HEK293 (cell line): ENCODE measurements at regions not wholly inside any gene's neighbourhood (a gene's known extent, or its start where the extent isn't known, plus 50 kb on each side); places are given as distances from the start of the nearest gene placed in this dataset.

ENCODE experiments used
- CTCF ChIA-PET: fragments of 350-600 bp; formaldehyde crosslinking; extraction: SDS; loops from one replicate; lab custom pipeline; 2021; ENCODE audit warnings: antibody characterized with exemption; lab: Yijun Ruan, JAX
- POLR2A ChIA-PET: fragments of 300-600 bp; formaldehyde crosslinking; extraction: SDS; loops from one replicate; lab custom pipeline; 2020; ENCODE audit warnings: antibody characterized with exemption, inconsistent platforms; lab: Yijun Ruan, JAX
- H3K27ac ChIP-seq: fragments of 200-500 bp; sonication (Bioruptor generic); 2 replicates; pipeline ENCODE4 v1.5.1; 2014; ENCODE audit warnings: low read depth, low read length, control low read depth, inconsistent platforms; ENCODE audit errors: extremely low read depth
- H3K36me3 ChIP-seq, 2 experiments: fragments of 200-500 bp in 1 of 2; sonication (Bioruptor generic) in 1 of 2; 1 replicate in 1 of 2; 2 replicates in 1 of 2; pipeline ENCODE4 v1.5.1; 2014 to 2017; ENCODE audit warnings: inconsistent platforms in 2 of 2, low read length in 2 of 2; ENCODE audit not compliant: control insufficient read depth in 2 of 2, insufficient read depth in 1 of 2
- H3K4me1 ChIP-seq: fragments of 200-500 bp; sonication (Bioruptor generic); 2 replicates; pipeline ENCODE4 v1.5.1; 2014; ENCODE audit warnings: mild to moderate bottlenecking, low read length, inconsistent platforms; ENCODE audit not compliant: control insufficient read depth, insufficient read depth
- H3K4me3 ChIP-seq: 2 replicates; pipeline ENCODE4 v1.5.1; 2011; ENCODE audit warnings: low read depth, mild to moderate bottlenecking, control low read depth, low read length, moderate library complexity
- H3K9me3 ChIP-seq: fragments of 200-500 bp; sonication (Bioruptor generic); 2 replicates; pipeline ENCODE4 v1.5.1; 2014; ENCODE audit warnings: low read depth, low read length, inconsistent platforms; ENCODE audit not compliant: control insufficient read depth, insufficient read depth
- ATF2 ChIP-seq: fragments of 450-650 bp; formaldehyde crosslinking; IDR thresholded peaks from 2 replicates; pipeline ENCODE4 v1.5.1; 2016; ENCODE audit warnings: missing biosample characterization, missing genetic modification characterization, low read depth
- GLI2 ChIP-seq: fragments of 450-650 bp; formaldehyde crosslinking; IDR thresholded peaks from 2 replicates; pipeline ENCODE4; 2017; ENCODE audit warnings: missing biosample characterization, missing genetic modification characterization, low read depth, borderline replicate concordance
- GLIS1 ChIP-seq: fragments of 450-650 bp; formaldehyde crosslinking; IDR thresholded peaks from 2 replicates; pipeline ENCODE4 v1.5.1; 2016; ENCODE audit warnings: missing biosample characterization, missing genetic modification characterization
- INSM2 ChIP-seq: fragments of 450-650 bp; formaldehyde crosslinking; IDR thresholded peaks from 2 replicates; pipeline ENCODE4 v1.5.1; 2016; ENCODE audit warnings: missing biosample characterization, missing genetic modification characterization
- PRDM4 ChIP-seq: fragments of 450-650 bp; formaldehyde crosslinking; IDR thresholded peaks from 2 replicates; pipeline ENCODE4 v1.5.1; 2017; ENCODE audit warnings: missing biosample characterization, missing genetic modification characterization
- SCRT2 ChIP-seq: fragments of 450-650 bp; formaldehyde crosslinking; IDR thresholded peaks from 2 replicates; pipeline ENCODE4 v1.5.1; 2016; ENCODE audit warnings: missing biosample characterization, missing genetic modification characterization
- ZBTB11 ChIP-seq: fragments of 450-650 bp; formaldehyde crosslinking; conservative IDR thresholded peaks from 2 replicates; pipeline ENCODE4 v1.5.1; 2016; ENCODE audit warnings: low read depth, missing biosample characterization, missing genetic modification characterization
- ZBTB48 ChIP-seq: fragments of 450-650 bp; formaldehyde crosslinking; IDR thresholded peaks from 2 replicates; pipeline ENCODE4 v1.5.1; 2016; ENCODE audit warnings: missing biosample characterization, missing genetic modification characterization
- ZNF112 ChIP-seq: fragments of 450-650 bp; formaldehyde crosslinking; IDR thresholded peaks from 2 replicates; pipeline ENCODE4 v1.5.0; 2017; ENCODE audit warnings: missing biosample characterization, missing genetic modification characterization
- ZNF121 ChIP-seq: fragments of 450-650 bp; formaldehyde crosslinking; IDR thresholded peaks from 2 replicates; pipeline ENCODE4 v1.5.1; 2016; ENCODE audit warnings: missing biosample characterization, missing genetic modification characterization
- ZNF132 ChIP-seq: fragments of 450-650 bp; formaldehyde crosslinking; IDR thresholded peaks from 2 replicates; pipeline ENCODE4 v1.5.1; 2017; ENCODE audit warnings: missing biosample characterization, missing genetic modification characterization, borderline replicate concordance
- ZNF157 ChIP-seq: fragments of 450-650 bp; formaldehyde crosslinking; IDR thresholded peaks from 2 replicates; pipeline ENCODE4 v1.5.1; 2016; ENCODE audit warnings: missing biosample characterization, missing genetic modification characterization
- ZNF16 ChIP-seq: fragments of 450-650 bp; formaldehyde crosslinking; IDR thresholded peaks from 2 replicates; pipeline ENCODE4 v1.5.1; 2016; ENCODE audit warnings: low read depth, missing biosample characterization, missing genetic modification characterization
- ZNF223 ChIP-seq: fragments of 450-650 bp; formaldehyde crosslinking; IDR thresholded peaks from 2 replicates; pipeline ENCODE4 v1.5.1; 2016; ENCODE audit warnings: missing biosample characterization, missing genetic modification characterization
- ZNF239 ChIP-seq: fragments of 450-650 bp; formaldehyde crosslinking; IDR thresholded peaks from 2 replicates; pipeline ENCODE4 v1.5.1; 2016; ENCODE audit warnings: missing biosample characterization, missing genetic modification characterization
- ZNF280C ChIP-seq: fragments of 450-650 bp; formaldehyde crosslinking; IDR thresholded peaks from 2 replicates; pipeline ENCODE4 v1.5.1; 2016; ENCODE audit warnings: missing biosample characterization, missing genetic modification characterization
- ZNF302 ChIP-seq: fragments of 450-650 bp; formaldehyde crosslinking; IDR thresholded peaks from 2 replicates; pipeline ENCODE4 v1.5.1; 2016; ENCODE audit warnings: missing biosample characterization, missing genetic modification characterization, low read depth
- ZNF354C ChIP-seq: fragments of 450-650 bp; formaldehyde crosslinking; IDR thresholded peaks from 2 replicates; pipeline ENCODE4 v1.5.1; 2016; ENCODE audit warnings: missing biosample characterization, missing genetic modification characterization, low read depth, borderline replicate concordance
- ZNF366 ChIP-seq: fragments of 450-650 bp; formaldehyde crosslinking; conservative IDR thresholded peaks from 2 replicates; pipeline ENCODE4 v1.5.1; 2016; ENCODE audit warnings: missing biosample characterization, missing genetic modification characterization
- ZNF514 ChIP-seq: fragments of 450-650 bp; formaldehyde crosslinking; IDR thresholded peaks from 2 replicates; pipeline ENCODE4 v1.5.1; 2016; ENCODE audit warnings: missing biosample characterization, missing genetic modification characterization
- ZNF571 ChIP-seq: fragments of 450-650 bp; formaldehyde crosslinking; IDR thresholded peaks from 2 replicates; pipeline ENCODE4 v1.5.0; 2017; ENCODE audit warnings: missing biosample characterization, missing genetic modification characterization
- ZNF777 ChIP-seq: fragments of 450-650 bp; formaldehyde crosslinking; IDR thresholded peaks from 2 replicates; pipeline ENCODE4 v1.5.1; 2017; ENCODE audit warnings: missing biosample characterization, missing genetic modification characterization, borderline replicate concordance
- ZSCAN23 ChIP-seq: fragments of 450-650 bp; formaldehyde crosslinking; IDR thresholded peaks from 2 replicates; pipeline ENCODE4 v1.5.1; 2016; ENCODE audit warnings: missing biosample characterization, missing genetic modification characterization

GRCh38 chr14:101236496-101237251, 324.6 kb upstream of the DIO3 start (continued):
- TF ChIP-seq ZNF280C: no peak
- TF ChIP-seq GLI2 (tag by site-specific recombination): no peak
- no peak for TF ChIP-seq ATF2 (tag by site-specific recombination)
- TF ChIP-seq ZNF239 (tag by site-specific recombination): no peak
- no peak for TF ChIP-seq ZNF223
- TF ChIP-seq ZNF366: no peak
- no peak for TF ChIP-seq INSM2
- no peak for TF ChIP-seq ZBTB48 (tag by site-specific recombination)
- TF ChIP-seq ZNF16 (tag by site-specific recombination): no peak
- no peak for TF ChIP-seq GLIS1
- no peak for TF ChIP-seq ZNF571 (tag by site-specific recombination)
- TF ChIP-seq ZNF302 (tag by site-specific recombination): no peak

GRCh38 chr14:101237252-101237616, 324.1 kb upstream of the DIO3 start:
- no peak overlapping the region for H3K4me3 ChIP-seq
- CTCF ChIA-PET: no interaction called here
- TF ChIP-seq ZNF121: no peak
- no peak overlapping the region for H3K27ac ChIP-seq
- POLR2A ChIA-PET: interaction anchor here (0.7 kb wide), 1 partner anchor 382 kb away, joined by 3 read pairs; no protein-coding TSS in a partner anchor
- no peaks in the 10 kb centered on the region for H3K4me1 ChIP-seq
- no peaks in the 10 kb centered on the region for H3K36me3 ChIP-seq
- no peaks in the 10 kb centered on the region for H3K9me3 ChIP-seq

- Histone ChIP-seq H3K27ac (no peak overlapping the region), H3K9me3 (no peaks in the 10 kb centered on the region), H3K4me1 (no peaks in the 10 kb centered on the region), H3K4me3 (no peak overlapping the region), H3K36me3 (no peaks in the 10 kb centered on the region)
- CTCF ChIA-PET: no interaction called here
- POLR2A ChIA-PET: no interaction called here
- TF ChIP-seq PRDM4 (tag by site-specific recombination) (no peak), ZNF366 (no peak), ZSCAN23 (tag by site-specific recombination) (no peak), ZNF354C (tag by site-specific recombination) (no peak), ZNF514 (tag by site-specific recombination) (no peak), ZBTB11 (tag by site-specific recombination) (no peak), ZNF132 (no peak), ZNF157 (tag by site-specific recombination) (no peak), SCRT2 (tag by site-specific recombination) (no peak), ZNF112 (no peak), ZNF777 (no peak)
Measured at GRCh38 chr14:101239065-101239464, 322.2 kb upstream of the DIO3 start.
